ENCODE measurements at regions not wholly inside any gene's neighbourhood (a gene's known extent, or its start where the extent isn't known, plus 50 kb on each side); places are given as distances from the start of the nearest gene placed in this dataset.

DNA sequence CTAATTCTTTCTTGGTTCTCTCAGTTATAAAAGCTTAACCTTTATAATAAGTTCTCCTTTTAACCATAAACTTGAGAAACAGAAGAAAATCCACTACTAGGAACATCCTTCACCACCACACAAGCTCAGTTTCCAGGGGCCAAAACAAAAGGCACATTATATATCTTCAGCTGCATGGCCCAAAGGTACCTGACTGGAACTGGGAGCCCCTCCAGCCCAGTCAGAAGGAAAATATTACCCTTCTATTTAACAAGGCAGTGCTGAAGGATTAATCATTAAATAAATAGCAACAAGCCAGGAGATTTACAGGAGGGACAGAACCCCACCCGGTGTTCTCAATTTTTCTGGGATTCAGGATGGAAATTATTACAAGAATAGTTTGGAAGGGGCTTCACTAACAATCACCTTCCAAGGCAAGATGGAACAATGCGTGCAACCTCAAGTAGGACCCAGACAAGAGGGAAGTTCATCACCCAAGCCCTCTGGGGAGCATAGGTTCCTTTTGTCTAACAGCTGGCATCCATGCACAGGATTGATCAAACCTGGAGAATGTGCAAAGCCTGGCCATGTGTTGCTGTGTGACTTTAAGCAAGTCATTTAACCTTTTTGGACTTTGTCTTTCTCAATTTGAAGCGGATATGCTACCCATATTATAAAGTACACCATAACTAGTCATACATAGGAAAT, 159.6 kb upstream of the SETBP1 start:
- H3K4me1 ChIP-seq (ENCODE audit: control insufficient read depth in 2 of 2, insufficient read depth in 2 of 2, low read length in 2 of 2), result no peaks in the 10 kb centered on the region
- H3K27ac ChIP-seq (ENCODE audit: low read depth in 1 of 2, low read length in 1 of 2), result no peak overlapping the region
- 97% methylated on average over 3 of the region's 3 CpGs for WGBS
- H3K27me3 ChIP-seq (ENCODE audit: control insufficient read depth in 2 of 2, insufficient read depth in 1 of 2, low read length in 1 of 2), result no peaks in the 10 kb centered on the region
- H3K4me3 ChIP-seq (ENCODE audit: low read length in 2 of 2), result no peak overlapping the region
- DNase-seq (ENCODE audit: low read depth in 6 of 9, low spot score in 9 of 9), result no peak
- H3K9me3 ChIP-seq (ENCODE audit: control insufficient read depth in 2 of 2, insufficient read depth in 1 of 2, low read length in 1 of 2), result no peaks in the 10 kb centered on the region
- no peaks in the 10 kb centered on the region for H3K36me3 ChIP-seq (ENCODE audit: control insufficient read depth in 2 of 2, insufficient read depth in 2 of 2, low read length in 1 of 2)

DNA sequence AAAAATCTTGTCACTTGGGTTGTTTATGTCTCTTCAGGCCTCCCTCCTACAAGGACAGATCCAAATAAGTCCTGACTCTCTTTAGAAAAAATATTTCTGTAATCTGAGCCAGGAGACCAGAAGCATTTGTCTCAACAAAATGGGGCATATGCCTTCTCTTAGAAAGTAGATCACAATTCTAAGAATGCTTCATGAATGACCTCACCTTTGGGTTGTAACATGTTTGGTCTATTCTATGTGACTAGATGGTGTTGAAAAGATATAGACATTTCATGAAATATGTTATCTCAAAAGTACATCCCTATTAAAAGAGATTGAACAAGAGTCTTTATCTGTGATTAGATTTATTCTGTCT, 159.0 kb upstream of the SETBP1 start:
- no peak overlapping the region for H3K27ac ChIP-seq (ENCODE audit: low read depth in 1 of 2, low read length in 1 of 2)
- no peaks in the 10 kb centered on the region for H3K9me3 ChIP-seq (ENCODE audit: control insufficient read depth in 2 of 2, insufficient read depth in 1 of 2, low read length in 1 of 2)
- no peak overlapping the region for H3K4me3 ChIP-seq (ENCODE audit: low read length in 2 of 2)
- H3K36me3 ChIP-seq (ENCODE audit: control insufficient read depth in 2 of 2, insufficient read depth in 2 of 2, low read length in 1 of 2), result no peaks in the 10 kb centered on the region
- peaks cover 0 to 2% of the 10 kb centered on the region in 2 donors for H3K4me1 ChIP-seq (ENCODE audit: control insufficient read depth in 2 of 2, insufficient read depth in 2 of 2, low read length in 2 of 2)
- DNase-seq (ENCODE audit: low read depth in 6 of 9, low spot score in 9 of 9), result no peak
- H3K27me3 ChIP-seq (ENCODE audit: control insufficient read depth in 2 of 2, insufficient read depth in 1 of 2, low read length in 1 of 2), result no peaks in the 10 kb centered on the region

DNA sequence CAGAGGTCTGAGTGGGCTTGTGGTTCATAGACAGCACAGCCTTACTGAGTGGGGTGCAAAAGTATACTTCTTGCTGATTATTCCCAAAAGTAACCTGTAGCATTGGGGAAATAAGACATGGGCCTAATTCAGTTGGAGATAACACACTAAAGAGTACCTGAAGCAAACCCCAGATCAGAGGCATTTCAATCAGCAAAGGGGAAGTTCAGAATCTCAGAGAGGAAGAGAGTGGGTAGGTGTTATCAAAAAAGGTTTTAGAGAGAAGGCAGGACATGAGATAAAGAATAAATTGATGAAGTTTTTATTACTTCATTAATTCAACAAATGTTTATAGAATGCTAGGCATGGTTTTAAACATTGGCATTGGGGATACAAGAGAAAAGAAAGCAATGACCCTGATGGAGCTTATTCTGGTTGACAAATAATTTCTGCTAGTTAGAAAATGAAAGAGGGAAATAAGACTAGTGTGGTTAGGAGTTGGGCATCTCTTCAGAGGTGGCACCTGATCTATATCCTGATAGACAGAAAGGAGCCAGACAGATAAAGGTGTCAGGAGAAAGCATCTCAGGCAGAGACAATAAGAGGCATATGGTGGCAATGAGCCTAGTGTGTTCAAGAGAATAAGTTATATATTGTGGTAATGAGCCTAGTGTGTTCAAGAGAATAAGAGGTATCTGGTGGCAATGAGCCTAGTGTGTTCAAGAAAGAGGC, 153.8 kb upstream of the SETBP1 start:
- H3K27me3 ChIP-seq (ENCODE audit: control insufficient read depth in 2 of 2, insufficient read depth in 1 of 2, low read length in 1 of 2), result no peaks in the 10 kb centered on the region
- no peak overlapping the region for H3K4me3 ChIP-seq (ENCODE audit: low read length in 2 of 2)
- no peak overlapping the region for H3K27ac ChIP-seq (ENCODE audit: low read depth in 1 of 2, low read length in 1 of 2)
- H3K4me1 ChIP-seq (ENCODE audit: control insufficient read depth in 2 of 2, insufficient read depth in 2 of 2, low read length in 2 of 2), result peaks cover 3 to 8% of the 10 kb centered on the region in 2 donors
- DNase-seq (ENCODE audit: low read depth in 6 of 9, low spot score in 9 of 9), result no peak
- no peaks in the 10 kb centered on the region for H3K9me3 ChIP-seq (ENCODE audit: control insufficient read depth in 2 of 2, insufficient read depth in 1 of 2, low read length in 1 of 2)
- no peaks in the 10 kb centered on the region for H3K36me3 ChIP-seq (ENCODE audit: control insufficient read depth in 2 of 2, insufficient read depth in 2 of 2, low read length in 1 of 2)

DNA sequence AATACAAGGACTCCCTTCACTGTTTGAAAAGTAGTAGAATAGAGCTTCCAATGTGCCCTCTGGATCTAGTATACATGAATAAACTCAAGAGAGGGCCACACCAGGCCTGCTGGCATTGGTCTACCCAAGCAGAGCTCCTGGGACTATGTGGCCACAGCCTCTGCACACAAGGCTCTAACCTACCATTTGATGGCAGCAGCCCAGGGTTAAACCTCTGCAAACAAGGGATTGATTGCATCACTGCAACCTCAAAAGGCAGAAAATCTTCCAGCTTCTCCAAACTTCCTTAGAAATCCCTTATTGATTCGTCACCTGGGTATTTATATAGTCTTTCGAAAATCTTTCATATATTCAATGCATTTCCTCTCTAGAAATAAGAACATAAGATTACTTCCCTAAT, 147.6 kb upstream of the SETBP1 start:
- Histone ChIP-seq H3K27ac (ENCODE audit: low read depth in 1 of 2, low read length in 1 of 2) (no peak overlapping the region), H3K27me3 (ENCODE audit: control insufficient read depth in 2 of 2, insufficient read depth in 1 of 2, low read length in 1 of 2) (no peaks in the 10 kb centered on the region), H3K9me3 (ENCODE audit: control insufficient read depth in 2 of 2, insufficient read depth in 1 of 2, low read length in 1 of 2) (no peaks in the 10 kb centered on the region), H3K4me3 (ENCODE audit: low read length in 2 of 2) (no peak overlapping the region), H3K4me1 (ENCODE audit: control insufficient read depth in 2 of 2, insufficient read depth in 2 of 2, low read length in 2 of 2) (no peaks in the 10 kb centered on the region), H3K36me3 (ENCODE audit: control insufficient read depth in 2 of 2, insufficient read depth in 2 of 2, low read length in 1 of 2) (no peaks in the 10 kb centered on the region)
- WGBS, result 95% methylated on average over 2 of the region's 2 CpGs
- DNase-seq (ENCODE audit: low read depth in 6 of 9, low spot score in 9 of 9), result no peak

DNA sequence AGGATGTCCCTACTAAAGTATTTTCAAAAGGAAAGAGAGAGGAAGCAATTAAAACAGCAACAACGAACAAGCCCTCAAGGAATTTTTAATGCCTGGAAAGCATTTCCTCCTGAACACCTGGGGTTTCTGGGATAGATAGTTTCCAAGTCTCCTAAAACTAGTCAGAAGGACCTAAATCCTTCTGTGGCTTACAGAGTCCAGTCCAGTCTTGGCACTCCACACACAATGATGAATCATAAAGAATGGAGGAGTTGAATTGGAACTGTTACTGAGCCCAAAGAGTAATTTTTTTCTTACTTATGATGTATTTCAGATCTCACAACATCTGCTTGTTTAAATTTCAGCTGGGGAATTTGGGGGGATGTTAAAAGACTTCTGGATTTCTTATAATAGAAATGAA, 144.6 kb upstream of the SETBP1 start:
- DNase-seq (ENCODE audit: low read depth in 6 of 9, low spot score in 9 of 9), result no peak
- 86% methylated on average over 1 of the region's 1 CpG for WGBS
- H3K27ac ChIP-seq (ENCODE audit: low read depth in 1 of 2, low read length in 1 of 2), result no peak overlapping the region
- H3K27me3 ChIP-seq (ENCODE audit: control insufficient read depth in 2 of 2, insufficient read depth in 1 of 2, low read length in 1 of 2), result no peaks in the 10 kb centered on the region
- no peaks in the 10 kb centered on the region for H3K9me3 ChIP-seq (ENCODE audit: control insufficient read depth in 2 of 2, insufficient read depth in 1 of 2, low read length in 1 of 2)
- no peaks in the 10 kb centered on the region for H3K4me1 ChIP-seq (ENCODE audit: control insufficient read depth in 2 of 2, insufficient read depth in 2 of 2, low read length in 2 of 2)
- H3K4me3 ChIP-seq (ENCODE audit: low read length in 2 of 2), result no peak overlapping the region
- H3K36me3 ChIP-seq (ENCODE audit: control insufficient read depth in 2 of 2, insufficient read depth in 2 of 2, low read length in 1 of 2), result no peaks in the 10 kb centered on the region

DNA sequence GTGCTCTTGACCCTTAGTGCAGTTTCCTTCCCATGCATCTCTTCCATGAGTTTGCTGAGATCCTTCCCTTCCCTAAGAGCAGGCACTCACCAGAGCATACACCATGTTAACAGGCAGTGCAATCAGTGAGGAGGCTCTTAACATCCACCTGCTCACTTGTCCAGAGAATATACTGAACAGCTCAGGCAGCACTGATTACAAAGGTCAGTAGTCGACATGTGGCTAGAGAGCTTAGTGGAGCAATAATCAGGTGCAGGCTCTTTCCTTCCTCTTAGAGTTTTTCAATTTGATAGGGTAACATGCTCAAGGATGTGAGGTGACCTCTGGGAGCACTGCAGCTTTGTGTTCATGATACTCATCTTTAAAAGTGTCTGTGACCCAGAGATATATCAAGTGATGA, 144.1 kb upstream of the SETBP1 start:
- WGBS, result 89% methylated on average over 1 of the region's 1 CpG
- no peak for DNase-seq (ENCODE audit: low read depth in 6 of 9, low spot score in 9 of 9)
- Histone ChIP-seq H3K4me3 (ENCODE audit: low read length in 2 of 2) (no peak overlapping the region), H3K27ac (ENCODE audit: low read depth in 1 of 2, low read length in 1 of 2) (no peak overlapping the region), H3K27me3 (ENCODE audit: control insufficient read depth in 2 of 2, insufficient read depth in 1 of 2, low read length in 1 of 2) (no peaks in the 10 kb centered on the region), H3K4me1 (ENCODE audit: control insufficient read depth in 2 of 2, insufficient read depth in 2 of 2, low read length in 2 of 2) (no peaks in the 10 kb centered on the region), H3K36me3 (ENCODE audit: control insufficient read depth in 2 of 2, insufficient read depth in 2 of 2, low read length in 1 of 2) (no peaks in the 10 kb centered on the region), H3K9me3 (ENCODE audit: control insufficient read depth in 2 of 2, insufficient read depth in 1 of 2, low read length in 1 of 2) (no peaks in the 10 kb centered on the region)

DNA sequence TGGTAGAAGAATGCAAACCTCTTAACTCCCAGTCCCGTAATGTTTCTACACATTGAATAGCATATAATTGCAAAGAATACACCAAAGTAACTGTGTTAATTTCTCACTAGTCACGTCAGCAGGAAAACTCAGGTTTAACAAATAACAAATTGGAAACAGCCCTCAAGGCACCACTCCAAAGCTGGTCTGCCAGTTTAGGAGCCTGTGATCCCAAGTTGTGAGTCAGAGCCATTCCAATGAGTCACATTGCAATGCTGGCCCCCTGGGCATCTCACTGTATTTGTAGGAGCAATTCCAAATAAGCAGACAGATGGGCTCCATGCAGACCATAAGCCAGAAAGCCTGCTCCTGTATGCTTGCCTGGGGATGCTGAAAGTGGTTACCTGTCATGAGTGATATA, 143.2 kb upstream of the SETBP1 start:
- Histone ChIP-seq H3K4me1 (ENCODE audit: control insufficient read depth in 2 of 2, insufficient read depth in 2 of 2, low read length in 2 of 2) (no peaks in the 10 kb centered on the region), H3K27me3 (ENCODE audit: control insufficient read depth in 2 of 2, insufficient read depth in 1 of 2, low read length in 1 of 2) (no peaks in the 10 kb centered on the region), H3K4me3 (ENCODE audit: low read length in 2 of 2) (no peak overlapping the region), H3K9me3 (ENCODE audit: control insufficient read depth in 2 of 2, insufficient read depth in 1 of 2, low read length in 1 of 2) (no peaks in the 10 kb centered on the region), H3K27ac (ENCODE audit: low read depth in 1 of 2, low read length in 1 of 2) (no peak overlapping the region), H3K36me3 (ENCODE audit: control insufficient read depth in 2 of 2, insufficient read depth in 2 of 2, low read length in 1 of 2) (no peaks in the 10 kb centered on the region)
- 98% methylated on average over 2 of the region's 2 CpGs for WGBS
- DNase-seq (ENCODE audit: low read depth in 6 of 9, low spot score in 9 of 9), result no peak

DNA sequence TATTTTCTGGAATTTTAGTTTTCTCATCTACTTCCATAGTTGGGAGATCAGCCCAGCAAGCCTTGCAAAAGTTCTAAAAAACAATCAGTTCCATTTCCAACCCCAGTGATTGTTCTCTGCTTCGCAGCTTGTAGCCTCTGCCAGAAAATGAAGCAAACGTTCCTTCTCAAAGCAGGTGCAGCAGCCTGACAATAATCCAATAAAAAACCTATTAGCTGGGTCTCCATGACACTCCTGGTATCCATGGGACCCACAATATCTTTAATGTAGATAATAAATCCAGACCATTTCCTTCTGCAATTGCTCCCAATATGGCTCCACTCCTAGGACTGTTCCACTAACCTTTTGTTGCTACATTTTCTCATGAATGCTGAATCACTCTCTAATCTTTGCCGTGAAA, 140.8 kb upstream of the SETBP1 start:
- H3K4me1 ChIP-seq (ENCODE audit: control insufficient read depth in 2 of 2, insufficient read depth in 2 of 2, low read length in 2 of 2), result no peaks in the 10 kb centered on the region

DNA sequence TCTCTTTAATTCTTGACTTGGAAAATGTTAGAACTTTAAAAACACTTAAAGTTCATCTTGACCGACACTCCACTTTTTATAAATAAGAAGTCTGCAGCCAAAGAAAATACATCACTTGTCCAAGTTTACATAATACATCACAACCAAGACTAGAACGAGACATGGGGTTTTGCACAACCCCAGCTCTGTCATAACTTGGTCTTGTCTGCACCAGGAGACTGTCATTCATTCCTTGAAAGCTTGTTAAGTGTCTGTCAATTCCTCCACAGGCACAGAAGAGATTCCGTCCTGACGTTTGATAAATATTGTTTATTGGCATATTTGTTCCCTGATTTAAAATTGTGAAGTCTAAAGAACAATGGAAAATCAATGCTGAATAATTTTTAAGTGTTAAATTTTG, 139.5 kb upstream of the SETBP1 start:
- DNase-seq (ENCODE audit: low read depth in 6 of 9, low spot score in 9 of 9), result no peak
- H3K4me3 ChIP-seq (ENCODE audit: low read length in 2 of 2), result no peak overlapping the region
- no peaks in the 10 kb centered on the region for H3K9me3 ChIP-seq (ENCODE audit: control insufficient read depth in 2 of 2, insufficient read depth in 1 of 2, low read length in 1 of 2)
- H3K36me3 ChIP-seq (ENCODE audit: control insufficient read depth in 2 of 2, insufficient read depth in 2 of 2, low read length in 1 of 2), result no peaks in the 10 kb centered on the region
- no peaks in the 10 kb centered on the region for H3K4me1 ChIP-seq (ENCODE audit: control insufficient read depth in 2 of 2, insufficient read depth in 2 of 2, low read length in 2 of 2)
- WGBS, result 95% methylated on average over 4 of the region's 4 CpGs
- no peak overlapping the region for H3K27ac ChIP-seq (ENCODE audit: low read depth in 1 of 2, low read length in 1 of 2)
- H3K27me3 ChIP-seq (ENCODE audit: control insufficient read depth in 2 of 2, insufficient read depth in 1 of 2, low read length in 1 of 2), result no peaks in the 10 kb centered on the region

More for the DNA sequence above, 140.8 kb upstream of the SETBP1 start:
- Histone ChIP-seq H3K4me3 (ENCODE audit: low read length in 2 of 2) (no peak overlapping the region), H3K27me3 (ENCODE audit: control insufficient read depth in 2 of 2, insufficient read depth in 1 of 2, low read length in 1 of 2) (no peaks in the 10 kb centered on the region), H3K9me3 (ENCODE audit: control insufficient read depth in 2 of 2, insufficient read depth in 1 of 2, low read length in 1 of 2) (no peaks in the 10 kb centered on the region), H3K27ac (ENCODE audit: low read depth in 1 of 2, low read length in 1 of 2) (no peak overlapping the region), H3K36me3 (ENCODE audit: control insufficient read depth in 2 of 2, insufficient read depth in 2 of 2, low read length in 1 of 2) (no peaks in the 10 kb centered on the region)
- WGBS, result 94% methylated on average over 3 of the region's 3 CpGs
- DNase-seq (ENCODE audit: low read depth in 6 of 9, low spot score in 9 of 9), result no peak
